ENCODE measurements at regions not wholly inside any gene's neighbourhood (a gene's known extent, or its start where the extent isn't known, plus 50 kb on each side); places are given as distances from the start of the nearest gene placed in this dataset.
"Not testable (repeated sequence)": the region's sequence is repeated elsewhere in the genome, so short reads cannot be mapped to it uniquely, and the experiment has no call there.

GRCh38 chr9:80501635-80502034 is 929.9 kb downstream of the TLE4 start:
- no peak for DNase-seq

GRCh38 chr9:80500300-80500699 is 928.5 kb downstream of the TLE4 start:
- DNase-seq, result no peak

- DNase-seq, result no peak
Measured at GRCh38 chr9:80498001-80498555, 926.3 kb downstream of the TLE4 start.

GRCh38 chr9:80496901-80497556 is 925.3 kb downstream of the TLE4 start:
- no peak for DNase-seq

GRCh38 chr9:80493258-80493657 is 921.5 kb downstream of the TLE4 start:
- no peak for DNase-seq

GRCh38 chr9:80492221-80492620 is 920.5 kb downstream of the TLE4 start:
- DNase-seq, result no peak

GRCh38 chr9:80491086-80491696 is 919.4 kb downstream of the TLE4 start:
- no peak for DNase-seq

- DNase-seq, result no peak
Measured at GRCh38 chr9:80489329-80489728, 917.6 kb downstream of the TLE4 start.

GRCh38 chr9:80485420-80486250 is 913.9 kb downstream of the TLE4 start:
- no peak for DNase-seq

- not testable (repeated sequence) for DNase-seq
Measured at GRCh38 chr9:80482251-80482650, 910.5 kb downstream of the TLE4 start.

- DNase-seq, result no peak
Measured at GRCh38 chr9:80467632-80468031, 895.9 kb downstream of the TLE4 start.

GRCh38 chr9:80465556-80465955 is 893.8 kb downstream of the TLE4 start:
- DNase-seq, result no peak

GRCh38 chr9:80449513-80449912 is 877.7 kb downstream of the TLE4 start:
- no peak for DNase-seq

GRCh38 chr9:80448996-80449395 is 877.2 kb downstream of the TLE4 start:
- no peak for DNase-seq

GRCh38 chr9:80447876-80448275 is 876.1 kb downstream of the TLE4 start:
- DNase-seq, result no peak

GRCh38 chr9:80440724-80441123 is 869.0 kb downstream of the TLE4 start:
- no peak for DNase-seq

GRCh38 chr9:80437825-80438224 is 866.1 kb downstream of the TLE4 start:
- DNase-seq, result no peak

- no peak for DNase-seq
Measured at GRCh38 chr9:80437091-80437640, 865.4 kb downstream of the TLE4 start.

- no peak for DNase-seq
Measured at GRCh38 chr9:80435591-80435990, 863.8 kb downstream of the TLE4 start.

GRCh38 chr9:80426992-80427391 is 855.2 kb downstream of the TLE4 start:
- DNase-seq, result no peak

- DNase-seq, result no peak
Measured at GRCh38 chr9:80417211-80417773, 845.5 kb downstream of the TLE4 start.

GRCh38 chr9:80410106-80410505 is 838.3 kb downstream of the TLE4 start:
- no peak for DNase-seq

GRCh38 chr9:80407220-80407619 is 835.5 kb downstream of the TLE4 start:
- DNase-seq, result no peak
